Stimulated activated CD4-positive, alpha-beta T cell treated with anti-CD3 and anti-CD28 coated beads, Interleukin-1b, Interleukin-23, amount 100 ng/mL, for 48 hours (primary cell): ENCODE measurements at regions not wholly inside any gene's neighbourhood (a gene's known extent, or its start where the extent isn't known, plus 50 kb on each side); places are given as distances from the start of the nearest gene placed in this dataset.

Experiments
- DNase-seq: peaks from one replicate; pipeline ENCODE4 v3.0.0-alpha.2; 2020

- DNase-seq: no peak
Observed at GRCh38 chr1:59032228-59032627, 248.4 kb upstream of the JUN start.

GRCh38 chr1:59033761-59034160 is 249.9 kb upstream of the JUN start:
- DNase-seq: no peak

GRCh38 chr1:59034925-59035324 is 251.1 kb upstream of the JUN start:
- DNase-seq: no peak

GRCh38 chr1:59039551-59039950 is 255.7 kb upstream of the JUN start:
- DNase-seq: no peak

- no peak for DNase-seq
Observed at GRCh38 chr1:59040486-59040885, 256.4 kb upstream of the FGGY start.

- no peak for DNase-seq
Observed at GRCh38 chr1:59041646-59042277, 255.1 kb upstream of the FGGY start.

GRCh38 chr1:59043796-59044195 is 253.1 kb upstream of the FGGY start:
- no peak for DNase-seq

GRCh38 chr1:59044535-59045121 is 252.3 kb upstream of the FGGY start:
- no peak for DNase-seq

- no peak for DNase-seq
Observed at GRCh38 chr1:59045137-59045536, 251.8 kb upstream of the FGGY start.

- DNase-seq: no peak
Observed at GRCh38 chr1:59045636-59046035, 251.3 kb upstream of the FGGY start.

- DNase-seq: no peak
Observed at GRCh38 chr1:59046134-59046533, 250.8 kb upstream of the FGGY start.

- peak; percentile 52 for DNase-seq
Observed at GRCh38 chr1:59046730-59047157, 250.2 kb upstream of the FGGY start.

GRCh38 chr1:59051007-59051406 is 245.9 kb upstream of the FGGY start:
- DNase-seq: no peak

GRCh38 chr1:59052166-59052590 is 244.7 kb upstream of the FGGY start:
- no peak for DNase-seq

GRCh38 chr1:59054172-59054571 is 242.7 kb upstream of the FGGY start:
- no peak for DNase-seq

GRCh38 chr1:59055908-59056719 is 240.8 kb upstream of the FGGY start:
- no peak for DNase-seq

- no peak for DNase-seq
Observed at GRCh38 chr1:59057211-59057694, 239.6 kb upstream of the FGGY start.

GRCh38 chr1:59057796-59058195 is 239.1 kb upstream of the FGGY start:
- DNase-seq: no peak

- no peak for DNase-seq
Observed at GRCh38 chr1:59058665-59059439, 238.0 kb upstream of the FGGY start.

- no peak for DNase-seq
Observed at GRCh38 chr1:59061876-59062275, 235.0 kb upstream of the FGGY start.

- DNase-seq: no peak
Observed at GRCh38 chr1:59062743-59063142, 234.2 kb upstream of the FGGY start.

GRCh38 chr1:59063501-59063900 is 233.4 kb upstream of the FGGY start:
- DNase-seq: no peak

- DNase-seq: no peak
Observed at GRCh38 chr1:59064592-59064991, 232.3 kb upstream of the FGGY start.
